Pancreas (tissue), 10 donors: ENCODE measurements at regions not wholly inside any gene's neighbourhood (a gene's known extent, or its start where the extent isn't known, plus 50 kb on each side); places are given as distances from the start of the nearest gene placed in this dataset.

ENCODE experiments used
- ATAC-seq, 4 donors: fragments of 200-7000 bp; cut with Tn5 transposase; one replicate each; pipeline versions ENCODE4 v1.8.0 to v1.9.1; 2020; ENCODE audit warnings: mild to moderate bottlenecking in 4 of 4, moderate library complexity in 4 of 4
- DNase-seq, 6 donors: peaks; one replicate each; pipeline ENCODE4 v3.0.0-alpha.2; 2020
- FAIRE-seq: peaks from 2 replicates; lab custom pipeline; 2012; peaks lifted over from hg19 to GRCh38; lab: Jason Lieb, UNC
- H3K27ac ChIP-seq, 4 donors: fragments of 200-600 bp; sonication (generic); 1 replicate in 3 of 4; 2 replicates in 1 of 4; pipeline versions ENCODE4 v1.5.0 to v1.8.0; 2020
- H3K27me3 ChIP-seq, 4 donors: fragments of 200-600 bp; one replicate each; pipeline ENCODE4 v1.8.0; 2021
- H3K36me3 ChIP-seq, 3 donors: fragments of 200-600 bp; sonication (generic) in 1 of 3; one replicate each; pipeline versions ENCODE4 v1.5.0 to v1.8.0; 2020 to 2021
- H3K4me1 ChIP-seq, 3 donors: fragments of 200-600 bp; one replicate each; pipeline ENCODE4 v1.8.0; 2021
- H3K4me3 ChIP-seq, 4 donors: fragments of 200-600 bp; sonication (generic) in 2 of 4; one replicate each; pipeline versions ENCODE4 v1.5.0 to v1.8.0; 2020 to 2021
- H3K9me3 ChIP-seq, 4 donors: fragments of 200-600 bp; one replicate each; pipeline ENCODE4 v1.8.0; 2021
- WGBS, 2 donors: extraction: QIAGEN DNeasy Blood & Tissue Kit; methylation state at CpG; one replicate each; pipeline ENCODE4 v1.1.7; 2013; 5-methylcytosine and 5-hydroxymethylcytosine counted together
- intact Hi-C, 3 donors: fragments of 100-400 bp; cut with DNase I; formaldehyde crosslinking; loops; one replicate each; pipeline versions ENCODE4 v1.11.1 to v1.14.2; 2022
- TF ChIP-seq, protein P1 (sequence below), 4 donors: fragments of 200-600 bp; sonication (generic) in 3 of 4; IDR thresholded peaks; one replicate each; pipeline versions ENCODE4 v1.5.0 to v1.8.0; 2021; ENCODE audit warnings: antibody characterized with exemption in 4 of 4
- donor health status: healthy with polysubstance abuse.
- donor health status: DM: no; HTN: no; CAD: no; lungs with moderate emphysema.
- donor health status: DM: no; HTN: no; CAD: no.
- donor health status: control.
- donor health status: control.
- donor health status: Bipolar disorder and iron deficiency.
- donor health status: DM: yes; HTN: yes; CAD: no.
- donor health status: DM: no; HTN: no; CAD: no.
- donor health status: DM: no; HTN: no; CAD: no.
- donor health status: DM: yes; HTN: yes; CAD: no.

DNA sequence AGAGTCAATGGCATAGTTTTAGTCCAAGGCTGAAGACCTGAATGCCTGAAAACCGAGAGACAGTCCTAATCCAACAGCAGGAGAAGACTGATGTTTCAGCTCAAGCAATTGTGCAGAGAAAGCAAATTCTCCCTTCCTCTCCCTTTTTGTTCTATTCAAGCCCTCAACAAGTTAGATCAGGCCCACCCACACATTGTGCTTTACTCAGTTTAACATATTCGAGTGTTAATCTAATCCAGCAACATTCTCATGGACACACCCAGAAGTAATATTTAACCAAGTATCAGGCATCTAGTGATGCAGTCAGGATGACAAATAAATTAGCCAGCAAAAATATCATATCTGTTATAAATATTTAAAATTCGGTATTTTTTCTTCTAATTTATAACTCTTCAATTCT lies 261.1 kb downstream of the HDGFL1 start:
- FAIRE-seq = no peak
- no peak for DNase-seq
- intact Hi-C loops = no loop called here
- Histone ChIP-seq H3K4me1 (peaks cover 7 to 23% (median 9%) of the 10 kb centered on the region in 3 donors), H3K36me3 (no peaks in the 10 kb centered on the region), H3K27me3 (no peaks in the 10 kb centered on the region), H3K4me3 (no peak overlapping the region), H3K27ac (no peak overlapping the region), H3K9me3 (no peaks in the 10 kb centered on the region)
- WGBS, 2 donors = 40 to 68% methylated on average over 3 of the region's 3 CpGs
- ATAC-seq = no peak
- TF ChIP-seq, protein P1, sequence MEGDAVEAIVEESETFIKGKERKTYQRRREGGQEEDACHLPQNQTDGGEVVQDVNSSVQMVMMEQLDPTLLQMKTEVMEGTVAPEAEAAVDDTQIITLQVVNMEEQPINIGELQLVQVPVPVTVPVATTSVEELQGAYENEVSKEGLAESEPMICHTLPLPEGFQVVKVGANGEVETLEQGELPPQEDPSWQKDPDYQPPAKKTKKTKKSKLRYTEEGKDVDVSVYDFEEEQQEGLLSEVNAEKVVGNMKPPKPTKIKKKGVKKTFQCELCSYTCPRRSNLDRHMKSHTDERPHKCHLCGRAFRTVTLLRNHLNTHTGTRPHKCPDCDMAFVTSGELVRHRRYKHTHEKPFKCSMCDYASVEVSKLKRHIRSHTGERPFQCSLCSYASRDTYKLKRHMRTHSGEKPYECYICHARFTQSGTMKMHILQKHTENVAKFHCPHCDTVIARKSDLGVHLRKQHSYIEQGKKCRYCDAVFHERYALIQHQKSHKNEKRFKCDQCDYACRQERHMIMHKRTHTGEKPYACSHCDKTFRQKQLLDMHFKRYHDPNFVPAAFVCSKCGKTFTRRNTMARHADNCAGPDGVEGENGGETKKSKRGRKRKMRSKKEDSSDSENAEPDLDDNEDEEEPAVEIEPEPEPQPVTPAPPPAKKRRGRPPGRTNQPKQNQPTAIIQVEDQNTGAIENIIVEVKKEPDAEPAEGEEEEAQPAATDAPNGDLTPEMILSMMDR (IDR thresholded peaks at IDR 0.05) = no peak

GRCh38 chr6:22833191-22833590 lies 263.8 kb downstream of the HDGFL1 start:
- no peak for ATAC-seq
- 52 to 55% methylated on average over 3 of the region's 3 CpGs for WGBS, 2 donors
- no peak overlapping the region for H3K4me3 ChIP-seq
- no peaks in the 10 kb centered on the region for H3K9me3 ChIP-seq
- TF ChIP-seq, protein P1 (IDR thresholded peaks at IDR 0.05) = no peak
- FAIRE-seq = no peak
- H3K4me1 ChIP-seq = peaks cover 7 to 11% (median 9%) of the 10 kb centered on the region in 3 donors
- H3K27ac ChIP-seq = no peak overlapping the region
- intact Hi-C loops = no loop called here
- no peak for DNase-seq
- H3K27me3 ChIP-seq = no peaks in the 10 kb centered on the region
- H3K36me3 ChIP-seq = no peaks in the 10 kb centered on the region

DNA sequence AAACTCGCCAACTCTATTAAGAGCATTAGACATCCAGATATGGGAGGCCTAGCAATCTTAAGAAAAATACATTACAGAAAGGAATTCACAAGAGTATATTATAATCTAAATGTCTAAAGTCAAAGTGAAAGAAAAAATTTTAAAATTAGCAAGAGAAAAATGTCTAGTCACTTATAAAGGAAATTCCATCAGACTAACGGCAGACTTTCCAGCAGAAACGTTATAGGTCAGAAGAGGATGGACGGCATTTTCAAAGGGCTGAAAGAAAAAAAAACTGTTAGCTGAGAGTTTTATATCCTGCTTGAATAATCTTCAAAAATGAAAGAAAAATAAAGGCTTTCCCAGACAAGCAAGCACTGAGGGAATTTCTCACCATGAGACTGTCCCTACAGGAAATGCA lies 269.0 kb downstream of the HDGFL1 start:
- no peaks in the 10 kb centered on the region for H3K27me3 ChIP-seq
- WGBS, 2 donors = 79 to 80% methylated on average over 4 of the region's 4 CpGs
- TF ChIP-seq, protein P1 (IDR thresholded peaks at IDR 0.05) = no peak
- H3K4me3 ChIP-seq = no peak overlapping the region
- no peak for FAIRE-seq
- no peak for DNase-seq
- no peak overlapping the region for H3K27ac ChIP-seq
- no peaks in the 10 kb centered on the region for H3K36me3 ChIP-seq
- no peaks in the 10 kb centered on the region for H3K9me3 ChIP-seq
- intact Hi-C loops = no loop called here
- H3K4me1 ChIP-seq = no peaks in the 10 kb centered on the region
- no peak for ATAC-seq

- FAIRE-seq = no peak
- TF ChIP-seq, protein P1 (IDR thresholded peaks at IDR 0.05) = no peak
- DNase-seq = no peak
- Histone ChIP-seq H3K9me3 (no peaks in the 10 kb centered on the region), H3K27ac (no peak overlapping the region), H3K4me1 (no peaks in the 10 kb centered on the region), H3K4me3 (no peak overlapping the region), H3K36me3 (no peaks in the 10 kb centered on the region), H3K27me3 (no peaks in the 10 kb centered on the region)
- intact Hi-C loops = no loop called here
- ATAC-seq = no peak
Measured at GRCh38 chr6:22845467-22845866, 276.1 kb downstream of the HDGFL1 start.

- TF ChIP-seq, protein P1 (IDR thresholded peaks at IDR 0.05) = no peak
- H3K27ac ChIP-seq = no peak overlapping the region
- no peak for FAIRE-seq
- H3K4me3 ChIP-seq = no peak overlapping the region
- intact Hi-C loops = no loop called here
- H3K36me3 ChIP-seq = no peaks in the 10 kb centered on the region
- no peaks in the 10 kb centered on the region for H3K9me3 ChIP-seq
- no peak for ATAC-seq
- H3K4me1 ChIP-seq = no peaks in the 10 kb centered on the region
- WGBS, 2 donors = 63% methylated on average over 2 of the region's 2 CpGs
- no peak for DNase-seq
- no peaks in the 10 kb centered on the region for H3K27me3 ChIP-seq
Measured at GRCh38 chr6:22848121-22848520, 278.8 kb downstream of the HDGFL1 start.
